GM12878 (cell line): ENCODE measurements at regions not wholly inside any gene's neighbourhood (a gene's known extent, or its start where the extent isn't known, plus 50 kb on each side); places are given as distances from the start of the nearest gene placed in this dataset.

Experiments
- ATAC-seq: fragments of 200-7000 bp; cut with Tn5 transposase; 3 replicates; pipeline ENCODE4 v1.9.1; 2020; ENCODE audit warnings: mild to moderate bottlenecking, moderate library complexity
- BruUV-seq: library from RNA; stranded (reverse); fragments of 400-500 nt; replicated peaks from 2 replicates; lab custom pipeline; 2021; lab: Mats Ljungman, UMichigan
- CTCF ChIA-PET: fragments of 300-600 bp; sonication (Branson Sonifier 250); formaldehyde crosslinking; extraction: SDS; loops from one replicate; lab custom pipeline; 2021; ENCODE audit warnings: inconsistent platforms; lab: Yijun Ruan, JAX
- POLR2A ChIA-PET: fragments of 350-600 bp; formaldehyde crosslinking; extraction: SDS; loops from one replicate; lab custom pipeline; 2021; ENCODE audit warnings: inconsistent platforms; lab: Charles Lee
- RAD21 ChIA-PET: fragments of 300-600 bp; sonication (Branson Sonifier 250); formaldehyde crosslinking; loops from one replicate; lab custom pipeline; 2023; ENCODE audit warnings: antibody characterized with exemption; ENCODE audit not compliant: unreplicated experiment; lab: Charles Lee
- SMC1A ChIA-PET: fragments of 300-600 bp; sonication (Branson Sonifier 250); formaldehyde crosslinking; loops from one replicate; lab custom pipeline; 2023; ENCODE audit not compliant: unreplicated experiment, uncharacterized antibody; lab: Charles Lee
- DNase-seq: peaks from one replicate; pipeline ENCODE4 v3.0.0-alpha.2; 2011; ENCODE audit warnings: low read depth, low spot score
- FAIRE-seq: peaks from 3 replicates; lab custom pipeline; 2011; peaks lifted over from hg19 to GRCh38; lab: Jason Lieb, UNC
- H2AFZ ChIP-seq: 2 replicates; pipeline ENCODE4 v1.6.0; 2011; ENCODE audit warnings: low read depth, low read length, control low read depth; ENCODE audit not compliant: control insufficient read depth
- H3K27ac ChIP-seq: 2 replicates; pipeline ENCODE4 v1.5.1; 2011; ENCODE audit warnings: control low read depth; ENCODE audit not compliant: control insufficient read depth, insufficient read depth
- H3K27me3 ChIP-seq, 2 experiments: replicated peaks in 1 of 2; 2 replicates each; pipeline versions ENCODE4 v1.6.0 to v1.6.1; 2011; ENCODE audit warnings: low read length in 1 of 2; ENCODE audit not compliant: control insufficient read depth in 2 of 2, insufficient read depth in 2 of 2
- H3K36me3 ChIP-seq, 2 experiments: 2 replicates each; pipeline ENCODE4 v1.5.1; 2011; ENCODE audit warnings: low read length in 1 of 2; ENCODE audit not compliant: control insufficient read depth in 2 of 2, insufficient read depth in 2 of 2
- H3K4me1 ChIP-seq: 2 replicates; pipeline ENCODE4 v1.6.1; 2011; ENCODE audit warnings: mild to moderate bottlenecking, low read length, moderate library complexity, mixed read lengths; ENCODE audit not compliant: control insufficient read depth, insufficient read depth
- H3K4me2 ChIP-seq: 2 replicates; pipeline ENCODE4 v1.6.0; 2011; ENCODE audit warnings: control low read depth; ENCODE audit not compliant: control insufficient read depth, insufficient read depth
- H3K4me3 ChIP-seq: fragments of 200-600 bp; sonication (generic); 2 replicates; pipeline ENCODE4 v1.5.1; 2016
- H3K79me2 ChIP-seq: 2 replicates; pipeline ENCODE4 v1.6.0; 2011; ENCODE audit warnings: low read length; ENCODE audit not compliant: control insufficient read depth, insufficient read depth
- H3K9ac ChIP-seq: 2 replicates; pipeline ENCODE4 v1.8.0; 2011; ENCODE audit warnings: low read length, control low read depth, mixed read lengths; ENCODE audit not compliant: control insufficient read depth, insufficient read depth
- H3K9me3 ChIP-seq: replicated peaks from 3 replicates; pipeline ENCODE4 v1.5.1; 2011; ENCODE audit warnings: mild to moderate bottlenecking, low read length; ENCODE audit not compliant: control insufficient read depth, insufficient read depth
- H4K20me1 ChIP-seq: 2 replicates; pipeline ENCODE4 v1.6.0; 2011; ENCODE audit not compliant: control insufficient read depth, insufficient read depth
- BCL11A ChIP-seq: IDR thresholded peaks from 2 replicates; pipeline ENCODE4 v1.6.1; 2011; ENCODE audit warnings: low read depth, low read length
- BCL3 ChIP-seq: IDR thresholded peaks from 2 replicates; pipeline ENCODE4 v1.6.1; 2011; ENCODE audit warnings: borderline replicate concordance, low read depth, mild to moderate bottlenecking, moderate library complexity, low read length; ENCODE audit not compliant: insufficient read depth, poor library complexity, severe bottlenecking
- CREB1 ChIP-seq: IDR thresholded peaks from 2 replicates; pipeline ENCODE4 v1.6.1; 2012; ENCODE audit warnings: low read depth, mild to moderate bottlenecking, inconsistent platforms
- EGR1 ChIP-seq, 2 experiments: IDR thresholded peaks; 1 replicate in 1 of 2; 2 replicates in 1 of 2; pipeline ENCODE4 v1.6.1; 2011 to 2012; ENCODE audit warnings: low read depth in 2 of 2, low read length in 2 of 2, borderline replicate concordance in 1 of 2, mild to moderate bottlenecking in 1 of 2, moderate library complexity in 1 of 2
- KAT2A ChIP-seq: conservative IDR thresholded peaks from 2 replicates; pipeline ENCODE4 v1.6.1; 2011; ENCODE audit warnings: low read depth, low read length; ENCODE audit not compliant: control insufficient read depth
- NFIC ChIP-seq: IDR thresholded peaks from 2 replicates; pipeline ENCODE4 v1.6.1; 2012; ENCODE audit warnings: low read depth, mild to moderate bottlenecking, inconsistent platforms, low read length, moderate library complexity
- NFXL1 ChIP-seq: fragments of 450-650 bp; IDR thresholded peaks from 2 replicates; pipeline ENCODE4 v1.6.1; 2017; ENCODE audit warnings: antibody characterized with exemption, mild to moderate bottlenecking, borderline replicate concordance
- NFYA ChIP-seq: IDR thresholded peaks from 2 replicates; pipeline ENCODE4 v1.6.1; 2011; ENCODE audit warnings: low read depth, mild to moderate bottlenecking, low read length, improper control_type of control experiment, borderline replicate concordance
- PBX3 ChIP-seq: IDR thresholded peaks from 2 replicates; pipeline ENCODE4 v1.6.1; 2011; ENCODE audit warnings: mild to moderate bottlenecking, low read depth, low read length, moderate library complexity; ENCODE audit not compliant: insufficient replicate concordance
- POLR2AphosphoS5 ChIP-seq: IDR thresholded peaks from 2 replicates; pipeline ENCODE4 v1.6.1; 2011; ENCODE audit warnings: mild to moderate bottlenecking, low read length, inconsistent platforms
- RAD51 ChIP-seq: fragments of 450-650 bp; IDR thresholded peaks from 2 replicates; pipeline ENCODE4 v1.6.1; 2016; ENCODE audit warnings: moderate library complexity, mild to moderate bottlenecking, inconsistent platforms
- SIN3A ChIP-seq: IDR thresholded peaks from 2 replicates; pipeline ENCODE4 v1.6.1; 2012; ENCODE audit warnings: low read depth, low read length, improper control_type of control experiment
- SMC3 ChIP-seq: IDR thresholded peaks from 2 replicates; pipeline ENCODE4 v1.6.1; 2011; ENCODE audit warnings: low read length, improper control_type of control experiment, borderline replicate concordance
- TBL1XR1 ChIP-seq: IDR thresholded peaks from 2 replicates; pipeline ENCODE4 v1.6.1; 2012; ENCODE audit warnings: low read depth, low read length, improper control_type of control experiment
- USF2 ChIP-seq: IDR thresholded peaks from 2 replicates; pipeline ENCODE4 v1.6.1; 2011; ENCODE audit warnings: low read depth, low read length, improper control_type of control experiment, borderline replicate concordance
- ZBTB40 ChIP-seq: fragments of 450-650 bp; IDR thresholded peaks from 2 replicates; pipeline ENCODE4 v1.6.1; 2016; ENCODE audit warnings: mild to moderate bottlenecking, moderate library complexity, borderline replicate concordance
- ZNF207 ChIP-seq: fragments of 450-650 bp; IDR thresholded peaks from 2 replicates; pipeline ENCODE4 v1.6.1; 2014; ENCODE audit warnings: antibody characterized with exemption, mild to moderate bottlenecking, borderline replicate concordance
- ZNF24 ChIP-seq: fragments of 450-650 bp; IDR thresholded peaks from 2 replicates; pipeline ENCODE4 v1.6.1; 2017; ENCODE audit warnings: antibody characterized with exemption, mild to moderate bottlenecking
- WGBS: methylation state at CpG from one replicate; pipeline ENCODE4 v1.1.6; 2016; ENCODE audit warnings: low lambda C conversion rate; ENCODE audit not compliant: insufficient replicate concordance, insufficient coverage; ENCODE audit errors: missing lambda C conversion rate; 5-methylcytosine and 5-hydroxymethylcytosine counted together
- in situ Hi-C: fragments of 300-500 bp; cut with MboI; formaldehyde crosslinking; loops from 9 replicates; pipeline ENCODE4 v1.14.3; 2018; ENCODE audit warnings: mixed read lengths
- intact Hi-C: fragments of 100-400 bp; cut with micrococcal nuclease; formaldehyde crosslinking; loops from one replicate; pipeline ENCODE4 v1.14.2; 2022; ENCODE audit not compliant: unreplicated experiment

- no peak for FAIRE-seq
- TF ChIP-seq ZNF207 (no peak), KAT2A (no peak), ZNF24 (no peak), NFXL1 (no peak), BCL3 (no peak), TBL1XR1 (no peak), USF2 (no peak), SIN3A (no peak), CREB1 (no peak), PBX3 (no peak), BCL11A (no peak), NFYA (no peak), ZBTB40 (no peak), RAD51 (no peak), NFIC (no peak), POLR2AphosphoS5 (no peak), SMC3 (no peak), EGR1 (IDR thresholded peaks at IDR 0.05; ENCODE audit: borderline replicate concordance in 1 of 2, low read depth in 2 of 2, low read length in 2 of 2) (no peak)
Observed at GRCh38 chr1:170254371-170254770, 108.6 kb downstream of the NTMT2 start.

More at GRCh38 chr1:170254371-170254770, 108.6 kb downstream of the NTMT2 start:
- Histone ChIP-seq H4K20me1 (no peaks in the 10 kb centered on the region), H3K4me3 (no peak overlapping the region), H3K79me2 (no peaks in the 10 kb centered on the region), H3K36me3 (no peaks in the 10 kb centered on the region), H3K4me2 (no peak overlapping the region), H3K4me1 (no peaks in the 10 kb centered on the region), H2AFZ (no peak overlapping the region), H3K9ac (no peak overlapping the region), H3K27ac (no peak overlapping the region), H3K27me3 (no peaks in the 10 kb centered on the region), H3K9me3 (no peaks in the 10 kb centered on the region; the same call in 2 of the 3 replicates)
- DNase-seq (no peak), ATAC-seq (no peak)
- 94% methylated on average over 3 of the region's 3 CpGs for WGBS
- SMC1A ChIA-PET, result interaction anchor here (1.3 to 1.5 kb wide), 2 partner anchors 9 to 18 kb away, joined by 3 to 4 read pairs; no protein-coding TSS in a partner anchor
- no TSS peak for BruUV-seq
- in situ Hi-C loops (no loop called here), intact Hi-C loops (no loop called here)
- CTCF ChIA-PET, result no interaction called here
- RAD21 ChIA-PET, result no interaction called here
- POLR2A ChIA-PET, result no interaction called here
